HG03571 (cell line): ENCODE measurements at regions not wholly inside any gene's neighbourhood (a gene's known extent, or its start where the extent isn't known, plus 50 kb on each side); places are given as distances from the start of the nearest gene placed in this dataset.

Experiments used
- ATAC-seq: cut with Tn5 transposase; IDR thresholded peaks from one replicate; pipeline ENCODE4 v1.9.1; 2021; ENCODE audit not compliant: unreplicated experiment

GRCh38 chr5:37921452-37921851 lies 81.6 kb upstream of the GDNF start:
- no peak for ATAC-seq

DNA sequence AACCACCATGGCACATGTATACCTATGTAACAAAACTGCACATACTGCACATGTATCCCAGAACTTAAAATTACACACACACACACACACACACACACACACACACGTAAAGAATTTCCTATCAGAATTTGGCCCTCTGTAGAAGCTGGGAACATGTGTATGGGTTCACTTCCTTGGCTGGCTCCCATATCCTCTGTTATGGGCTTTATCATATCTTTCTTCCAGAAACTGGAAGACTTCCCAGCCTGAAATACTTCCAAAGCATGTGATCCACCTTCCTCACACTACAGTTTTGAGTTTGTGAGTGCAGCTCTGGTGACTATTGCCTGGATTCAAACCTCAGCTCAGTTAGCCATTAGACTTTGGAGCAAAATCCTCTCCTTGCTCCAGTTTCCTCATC lies 78.6 kb upstream of the GDNF start:
- ATAC-seq: no peak

DNA sequence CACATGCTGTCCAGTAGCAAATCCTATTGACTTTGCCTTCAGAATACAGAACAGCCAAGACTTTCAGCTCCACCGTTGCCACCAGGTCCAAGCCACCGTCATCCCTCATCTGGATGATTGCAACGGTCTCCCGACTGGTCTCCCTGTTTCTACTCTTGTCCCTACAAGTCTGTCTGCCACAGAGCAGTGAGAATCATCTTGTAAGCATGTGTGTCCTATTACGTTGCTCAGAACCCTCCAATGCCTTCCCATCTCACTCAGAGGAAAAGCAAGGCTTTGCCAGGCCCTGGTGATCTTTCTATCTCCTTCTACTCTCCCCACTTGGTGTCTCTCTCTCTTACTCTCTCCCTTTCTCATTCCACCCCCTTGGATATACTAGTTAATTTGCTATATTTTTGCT lies 76.7 kb upstream of the GDNF start:
- ATAC-seq: no peak

DNA sequence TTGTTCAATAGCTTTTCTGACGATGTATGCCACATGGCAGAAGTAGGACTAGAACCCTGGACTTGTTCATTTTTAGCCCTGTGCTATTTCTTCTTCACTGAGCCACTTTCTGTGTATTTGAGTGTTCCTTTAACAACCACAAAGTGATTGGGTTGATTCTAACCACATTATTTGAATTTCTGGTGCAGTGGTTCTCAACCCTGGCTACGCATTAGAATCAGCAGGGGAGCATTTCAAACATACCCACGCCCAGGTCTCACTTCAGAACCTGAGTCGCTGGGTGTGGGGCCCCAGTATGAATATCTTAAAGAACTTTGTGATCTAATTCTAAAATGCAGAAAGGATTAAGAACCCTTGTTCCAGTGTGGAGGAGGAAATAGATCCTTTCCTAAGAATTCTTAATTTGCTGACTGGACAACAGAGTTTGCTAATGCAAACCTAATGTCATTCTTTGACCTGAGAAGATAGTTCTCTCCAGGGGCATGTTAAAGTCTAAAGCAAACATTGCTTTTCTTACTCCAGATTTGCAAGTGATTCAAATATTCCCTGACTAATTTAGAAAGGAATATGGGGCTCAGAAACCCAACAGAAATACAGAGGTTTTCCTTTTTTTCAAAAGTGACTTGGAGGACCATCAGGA lies 75.4 kb upstream of the GDNF start:
- no peak for ATAC-seq

- peak; percentile 88 for ATAC-seq
Measured at GRCh38 chr5:37909610-37910266, 69.9 kb upstream of the GDNF start.

GRCh38 chr5:37906416-37906815 lies 66.6 kb upstream of the GDNF start:
- ATAC-seq: no peak

DNA sequence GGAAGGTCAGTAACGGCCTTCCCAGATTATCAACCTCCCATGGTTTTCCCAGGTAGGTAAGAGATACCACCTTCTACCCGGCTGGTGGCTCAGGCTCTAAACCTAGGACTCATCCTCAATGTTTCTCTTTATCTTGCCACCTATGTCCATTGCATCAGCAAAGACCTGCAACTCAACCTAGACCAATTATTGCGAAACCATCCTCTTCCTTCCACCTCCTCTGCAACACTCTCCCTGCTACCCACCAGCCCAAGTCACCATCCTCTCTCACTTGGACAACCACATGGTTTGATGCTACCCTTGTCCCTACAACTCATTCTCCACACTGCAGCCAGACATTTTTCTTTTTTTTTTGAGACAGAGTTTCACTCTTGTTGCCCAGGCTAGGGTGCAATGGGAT lies 65.4 kb upstream of the GDNF start:
- ATAC-seq: no peak

GRCh38 chr5:37902323-37902722 lies 62.5 kb upstream of the GDNF start:
- no peak for ATAC-seq

- no peak for ATAC-seq
Measured at GRCh38 chr5:37900692-37901091, 60.9 kb upstream of the GDNF start.

- ATAC-seq: no peak
Measured at GRCh38 chr5:37899037-37899436, 59.2 kb upstream of the GDNF start.

DNA sequence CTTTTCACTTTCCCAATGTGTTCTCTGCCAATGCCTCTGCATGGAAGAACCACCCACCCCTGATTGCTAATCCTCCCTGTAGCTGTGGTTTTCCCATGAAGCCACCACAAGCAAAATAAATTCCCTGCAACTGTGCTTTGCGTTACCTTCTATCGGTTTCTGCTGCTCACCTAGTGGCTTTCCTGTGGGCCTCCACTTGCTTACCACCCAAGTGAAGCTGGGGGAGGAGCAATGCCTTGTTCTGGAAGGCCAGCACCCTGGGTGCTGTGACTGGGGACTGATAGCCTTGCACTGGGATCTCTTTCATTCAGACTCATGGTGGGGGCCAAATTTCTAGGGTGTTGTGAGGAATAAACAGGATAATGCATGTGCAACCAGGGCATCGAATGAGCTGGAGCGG lies 56.3 kb upstream of the GDNF start:
- no peak for ATAC-seq

DNA sequence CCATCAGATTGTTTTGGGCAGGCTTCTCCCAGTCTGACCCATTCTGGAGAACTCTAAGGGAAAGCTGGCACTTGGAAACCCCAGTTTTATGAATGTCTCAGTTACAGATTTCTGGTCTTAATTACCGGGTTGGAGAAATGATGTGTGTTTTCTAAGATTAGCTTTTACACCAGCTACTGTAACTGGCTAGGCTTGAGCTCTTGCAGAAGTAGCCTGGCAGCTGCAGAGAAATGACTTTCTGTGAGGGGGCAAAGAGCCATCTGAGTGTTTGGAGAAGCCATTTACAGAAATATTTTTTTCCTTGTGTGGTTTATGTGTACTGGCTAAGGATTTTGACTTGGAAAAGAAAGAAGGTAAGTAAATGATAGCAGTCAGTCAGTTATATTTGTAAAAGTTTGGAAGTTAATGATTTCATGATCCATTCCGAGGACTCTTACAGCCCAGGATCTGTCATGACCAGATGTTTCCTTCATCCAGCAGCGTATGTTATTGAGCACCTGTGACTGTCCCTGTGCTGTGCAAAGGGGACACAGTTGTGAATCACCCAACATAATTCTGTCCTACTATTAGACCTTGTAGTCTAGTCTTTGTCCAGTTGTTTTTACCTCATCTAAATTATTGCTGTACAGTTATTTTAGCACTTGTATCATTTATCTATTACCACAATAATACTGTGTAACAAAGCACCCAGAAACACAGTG lies 53.7 kb upstream of the GDNF start:
- ATAC-seq: no peak

GRCh38 chr5:37892586-37892985 lies 52.7 kb upstream of the GDNF start:
- no peak for ATAC-seq

- no peak for ATAC-seq
Measured at GRCh38 chr5:37891832-37892231, 52.0 kb upstream of the GDNF start.

DNA sequence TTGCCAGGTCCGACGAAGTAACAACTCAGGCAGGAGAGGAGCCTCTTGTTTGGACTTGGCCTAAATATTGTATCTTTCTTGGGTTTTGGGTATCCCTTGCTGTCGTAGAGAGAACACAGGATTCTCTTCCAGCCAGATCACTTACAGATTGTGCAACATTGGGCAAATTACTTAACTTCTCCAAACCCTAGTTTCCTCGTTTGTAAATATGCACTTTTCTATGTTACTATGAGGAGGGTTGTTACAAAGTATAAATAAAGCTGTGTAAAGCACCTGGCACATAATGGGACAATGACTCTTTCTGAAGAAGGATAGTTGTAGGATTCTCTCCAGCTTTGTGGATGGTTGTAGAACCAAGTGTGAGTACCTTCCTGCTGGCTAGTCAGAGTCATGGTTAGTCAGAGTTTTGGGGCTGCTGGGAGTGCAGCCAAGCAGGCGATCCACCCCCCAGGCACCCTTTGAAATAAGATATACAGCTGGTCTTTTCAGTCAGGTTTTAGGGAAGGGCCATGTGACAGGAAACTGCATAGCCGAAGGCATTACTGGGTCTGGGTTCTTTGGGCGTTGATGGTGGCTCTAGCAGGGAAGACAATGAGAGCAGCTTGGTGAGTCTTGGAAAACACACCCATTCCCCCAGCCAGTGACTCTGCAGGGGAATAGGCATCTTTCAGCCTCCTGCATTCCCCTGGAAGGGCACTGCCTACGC lies 49.9 kb upstream of the GDNF start:
- no peak for ATAC-seq
